ENCODE measurements at regions not wholly inside any gene's neighbourhood (a gene's known extent, or its start where the extent isn't known, plus 50 kb on each side); places are given as distances from the start of the nearest gene placed in this dataset.

DNA sequence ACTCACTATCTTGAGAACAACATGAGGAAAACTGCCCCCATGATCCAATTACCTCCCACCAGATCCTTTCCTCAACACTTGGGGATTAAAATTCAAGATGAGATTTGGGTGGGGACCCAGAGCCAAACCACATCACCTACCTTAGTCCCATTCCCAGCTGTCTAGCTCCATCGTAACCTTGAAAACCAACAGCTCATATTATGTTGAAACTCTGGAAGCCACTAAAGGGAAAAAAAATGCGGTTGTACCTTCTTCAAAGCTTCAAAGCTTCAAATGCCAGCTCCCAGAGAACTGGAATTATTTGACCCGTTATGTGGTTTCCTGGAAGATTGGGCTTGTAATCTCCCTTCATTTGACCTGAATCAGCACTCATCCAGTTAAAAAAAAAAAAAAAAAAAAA is 223.1 kb upstream of the GPC6 start:
- Histone ChIP-seq H3K4me2 (no peak overlapping the region), H3K9ac (no peak overlapping the region), H3K4me3 (no peak overlapping the region), H3K9me3 (replicated peaks in 1 of 11) (peaks cover 0 to 29% (median 4%) of the 10 kb centered on the region in 11 experiments; a peak in 8 of 22 replicates), H4K20me1 (no peaks in the 10 kb centered on the region), H3K27ac (no peak overlapping the region), H3K4me1 (peaks cover 0 to 13% (median 0%) of the 10 kb centered on the region in 10 experiments; a peak in 4 of 20 replicates), H3K27me3 (no peaks in the 10 kb centered on the region), H3K36me3 (no peaks in the 10 kb centered on the region)
- no peak for TF ChIP-seq Cebpa-rat (IDR thresholded peaks at IDR 0.05)

DNA sequence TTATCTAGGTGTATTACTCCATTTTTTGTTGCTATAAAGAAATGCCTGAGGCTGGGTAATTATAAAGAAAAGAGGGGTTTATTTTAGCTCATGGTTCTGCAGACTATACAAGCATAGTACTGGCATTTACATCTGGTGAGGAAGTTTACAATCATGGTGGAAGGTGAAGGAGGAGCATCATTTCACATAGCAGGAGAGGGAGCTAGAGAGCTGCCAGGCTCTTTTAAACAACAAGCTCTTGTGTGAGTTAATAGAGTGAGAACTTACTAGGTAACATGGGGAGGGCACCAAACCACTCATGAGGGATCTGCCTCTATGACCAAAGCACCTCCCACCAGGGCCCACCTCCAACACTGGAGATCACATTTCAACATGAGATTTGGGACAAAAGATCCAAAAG is 221.7 kb upstream of the GPC6 start:
- Histone ChIP-seq H4K20me1 (no peaks in the 10 kb centered on the region), H3K4me2 (no peak overlapping the region), H3K4me3 (no peak overlapping the region), H3K27me3 (no peaks in the 10 kb centered on the region), H3K27ac (no peak overlapping the region), H3K9ac (no peak overlapping the region), H3K4me1 (peaks cover 0 to 13% (median 0%) of the 10 kb centered on the region in 10 experiments; a peak in 4 of 20 replicates), H3K9me3 (replicated peaks in 1 of 11) (peaks cover 0 to 32% (median 4%) of the 10 kb centered on the region in 11 experiments; a peak in 8 of 22 replicates), H3K36me3 (no peaks in the 10 kb centered on the region)
- TF ChIP-seq Cebpa-rat (IDR thresholded peaks at IDR 0.05) = no peak

DNA sequence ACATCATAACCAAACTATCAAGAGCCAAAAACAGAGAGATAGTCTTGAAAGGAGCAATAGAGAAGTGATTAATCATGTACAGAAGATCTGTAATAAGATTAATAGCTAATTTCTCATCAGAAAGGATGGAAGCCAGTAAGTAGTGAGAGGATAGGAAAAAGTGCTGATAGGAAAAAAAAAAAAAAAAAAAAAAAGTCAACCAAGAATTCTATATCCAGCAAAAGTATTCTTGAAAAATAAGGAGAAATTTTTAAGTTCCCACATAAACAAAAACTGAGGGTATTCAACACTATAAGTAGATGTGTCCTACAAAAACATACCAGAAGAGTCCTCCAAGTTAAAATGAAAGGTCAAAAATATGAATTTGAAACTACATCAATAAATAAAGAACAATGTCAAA is 218.7 kb upstream of the GPC6 start:
- Histone ChIP-seq H3K9me3 (replicated peaks in 1 of 11) (peaks cover 0 to 32% (median 4%) of the 10 kb centered on the region in 11 experiments; a peak in 8 of 22 replicates), H3K27ac (no peak overlapping the region), H4K20me1 (no peaks in the 10 kb centered on the region), H3K4me3 (no peak overlapping the region), H3K4me1 (peaks cover 0 to 13% (median 0%) of the 10 kb centered on the region in 10 experiments; a peak in 4 of 20 replicates), H3K9ac (no peak overlapping the region), H3K4me2 (no peak overlapping the region), H3K27me3 (no peaks in the 10 kb centered on the region), H3K36me3 (no peaks in the 10 kb centered on the region)
- no peak for TF ChIP-seq Cebpa-rat (IDR thresholded peaks at IDR 0.05)

DNA sequence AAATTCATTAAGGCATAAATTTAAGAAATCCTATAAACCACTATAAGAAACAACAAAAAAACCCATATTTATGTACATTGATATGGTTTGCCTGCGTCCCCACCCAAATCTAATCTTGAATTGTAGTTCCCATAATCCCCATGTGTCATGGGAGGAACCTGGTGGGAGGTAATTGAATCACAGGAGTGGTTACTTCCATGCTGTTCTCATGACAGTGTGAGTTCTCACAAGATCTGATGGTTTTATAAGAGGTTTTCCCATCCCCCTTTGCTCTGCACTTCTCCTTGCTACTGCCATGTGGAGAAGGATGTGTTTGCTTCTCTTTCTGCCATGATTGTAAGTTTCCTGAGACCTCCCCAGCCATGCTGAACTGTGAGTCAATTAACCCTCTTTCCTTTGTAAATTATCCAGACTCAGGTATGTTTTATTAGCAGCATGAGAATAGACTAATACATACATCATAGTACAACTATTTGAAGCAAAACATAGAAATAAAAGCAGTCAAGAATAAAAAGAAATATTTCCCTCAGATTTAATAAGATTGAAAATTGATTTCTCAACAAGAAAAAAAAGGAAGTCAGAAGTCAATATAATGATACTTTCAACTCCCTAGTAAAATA is 209.0 kb upstream of the GPC6 start:
- H4K20me1 ChIP-seq = no peaks in the 10 kb centered on the region
- no peak overlapping the region for H3K9ac ChIP-seq
- H3K4me2 ChIP-seq = no peak overlapping the region
- no peak overlapping the region for H3K4me3 ChIP-seq
- H3K4me1 ChIP-seq = no peaks in the 10 kb centered on the region
- no peak for TF ChIP-seq Cebpa-rat (IDR thresholded peaks at IDR 0.05)
- no peaks in the 10 kb centered on the region for H3K36me3 ChIP-seq
- H3K9me3 ChIP-seq (replicated peaks in 1 of 11) = peaks cover 13 to 40% (median 23%) of the 10 kb centered on the region in 11 experiments
- H3K27me3 ChIP-seq = no peaks in the 10 kb centered on the region
- H3K27ac ChIP-seq = no peak overlapping the region

DNA sequence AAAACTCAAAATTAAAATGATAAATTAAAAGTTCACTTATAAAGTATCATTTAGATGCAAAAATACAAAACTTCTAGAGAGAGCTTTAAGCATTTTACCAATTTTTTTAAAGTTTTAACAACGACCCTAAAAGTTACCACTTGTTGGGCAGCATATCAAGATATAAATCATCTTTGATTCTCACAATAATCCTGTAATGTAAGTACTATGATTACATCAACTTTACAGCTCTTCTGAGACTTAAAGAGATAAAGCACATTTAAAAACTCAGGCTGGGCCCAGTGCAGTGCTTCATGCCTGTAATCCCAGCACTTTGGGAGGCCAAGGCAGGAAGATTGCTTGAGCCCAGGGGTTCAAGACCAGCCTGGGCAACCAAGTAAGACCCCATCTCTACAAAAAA is 202.7 kb upstream of the GPC6 start:
- no peak for TF ChIP-seq Cebpa-rat (IDR thresholded peaks at IDR 0.05)
- Histone ChIP-seq H3K27ac (no peak overlapping the region), H3K9ac (no peak overlapping the region)

DNA sequence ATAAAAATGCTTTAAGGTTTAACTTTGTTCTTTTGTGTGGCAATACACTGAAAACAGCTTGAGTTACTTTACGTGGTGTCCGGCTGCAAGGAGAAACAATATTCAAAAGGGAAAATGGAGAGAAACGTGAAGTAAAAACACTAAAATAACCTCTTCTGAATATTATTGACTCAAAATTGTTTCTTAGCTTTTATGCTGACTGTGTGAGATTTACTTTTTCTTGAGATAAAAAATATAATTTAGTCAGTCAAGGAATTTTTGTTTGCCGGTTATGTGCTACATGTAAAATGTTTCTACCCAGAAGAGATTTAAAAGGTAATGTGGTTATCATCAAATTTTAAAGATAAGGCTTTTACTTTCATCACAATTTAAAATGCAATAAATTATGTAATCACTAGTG is 200.6 kb upstream of the GPC6 start:
- Histone ChIP-seq H3K36me3 (no peaks in the 10 kb centered on the region), H3K9me3 (replicated peaks in 1 of 11) (no peaks in the 10 kb centered on the region), H3K27me3 (no peaks in the 10 kb centered on the region), H3K4me2 (no peak overlapping the region), H3K4me1 (no peaks in the 10 kb centered on the region), H3K27ac (no peak overlapping the region), H4K20me1 (no peaks in the 10 kb centered on the region), H3K9ac (no peak overlapping the region), H3K4me3 (no peak overlapping the region)
- TF ChIP-seq Cebpa-rat (IDR thresholded peaks at IDR 0.05) = no peak

More for the DNA sequence above, 202.7 kb upstream of the GPC6 start:
- H3K4me1 ChIP-seq = no peaks in the 10 kb centered on the region
- H4K20me1 ChIP-seq = no peaks in the 10 kb centered on the region
- no peaks in the 10 kb centered on the region for H3K27me3 ChIP-seq
- no peak overlapping the region for H3K4me3 ChIP-seq
- H3K4me2 ChIP-seq = no peak overlapping the region
- peaks cover 0 to under 1% (median 0%) of the 10 kb centered on the region in 11 experiments; a peak in 2 of 22 replicates for H3K9me3 ChIP-seq (replicated peaks in 1 of 11)
- H3K36me3 ChIP-seq = no peaks in the 10 kb centered on the region

DNA sequence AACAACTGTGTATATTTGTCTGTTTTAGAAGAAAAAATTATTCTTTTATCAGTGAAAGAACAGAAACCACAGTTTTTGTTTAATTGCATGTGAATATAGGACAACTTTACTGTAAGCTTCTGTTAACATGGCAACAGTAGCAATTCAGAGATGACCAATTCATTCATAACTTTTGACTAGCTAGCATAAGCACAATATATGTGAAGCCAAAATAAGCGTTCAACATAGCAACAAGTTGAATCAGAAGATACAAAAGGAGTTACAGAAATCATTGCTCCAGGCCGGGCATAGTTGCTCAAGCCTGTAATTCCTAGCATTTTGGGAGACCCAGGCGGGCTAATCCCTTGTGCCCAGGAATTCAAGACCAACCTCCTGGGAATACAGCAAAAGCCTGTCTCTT is 197.1 kb upstream of the GPC6 start:
- H3K4me3 ChIP-seq = no peak overlapping the region
- H3K4me2 ChIP-seq = no peak overlapping the region
- TF ChIP-seq Cebpa-rat (IDR thresholded peaks at IDR 0.05) = no peak
- H3K9me3 ChIP-seq (replicated peaks in 1 of 11) = no peaks in the 10 kb centered on the region
- no peak overlapping the region for H3K9ac ChIP-seq
- H3K4me1 ChIP-seq = no peaks in the 10 kb centered on the region
- no peaks in the 10 kb centered on the region for H4K20me1 ChIP-seq
- H3K27me3 ChIP-seq = no peaks in the 10 kb centered on the region
- no peaks in the 10 kb centered on the region for H3K36me3 ChIP-seq
- H3K27ac ChIP-seq = no peak overlapping the region

DNA sequence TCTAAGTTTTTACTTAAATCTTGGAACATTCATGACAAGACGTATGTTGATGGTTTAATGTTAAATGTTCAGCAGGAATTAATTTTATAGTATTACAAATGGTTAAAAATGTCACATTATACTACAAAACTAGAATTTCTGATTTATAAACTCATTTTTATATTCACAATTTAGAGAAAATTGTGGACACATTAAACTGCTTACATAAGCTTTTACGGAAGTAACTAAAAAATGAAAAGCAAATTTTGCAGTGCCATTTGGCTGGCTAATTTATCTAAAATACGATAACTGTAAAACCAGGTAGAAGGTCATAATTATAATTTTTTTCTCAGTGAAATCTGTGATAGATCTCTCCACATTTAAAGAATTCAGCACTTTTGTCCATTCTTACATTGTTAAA is 190.2 kb upstream of the GPC6 start:
- Histone ChIP-seq H4K20me1 (no peaks in the 10 kb centered on the region), H3K27ac (no peak overlapping the region), H3K4me3 (no peak overlapping the region), H3K9me3 (replicated peaks in 1 of 11) (no peaks in the 10 kb centered on the region), H3K27me3 (no peaks in the 10 kb centered on the region), H3K36me3 (no peaks in the 10 kb centered on the region), H3K4me2 (no peak overlapping the region), H3K9ac (no peak overlapping the region), H3K4me1 (no peaks in the 10 kb centered on the region)
- no peak for TF ChIP-seq Cebpa-rat (IDR thresholded peaks at IDR 0.05)

DNA sequence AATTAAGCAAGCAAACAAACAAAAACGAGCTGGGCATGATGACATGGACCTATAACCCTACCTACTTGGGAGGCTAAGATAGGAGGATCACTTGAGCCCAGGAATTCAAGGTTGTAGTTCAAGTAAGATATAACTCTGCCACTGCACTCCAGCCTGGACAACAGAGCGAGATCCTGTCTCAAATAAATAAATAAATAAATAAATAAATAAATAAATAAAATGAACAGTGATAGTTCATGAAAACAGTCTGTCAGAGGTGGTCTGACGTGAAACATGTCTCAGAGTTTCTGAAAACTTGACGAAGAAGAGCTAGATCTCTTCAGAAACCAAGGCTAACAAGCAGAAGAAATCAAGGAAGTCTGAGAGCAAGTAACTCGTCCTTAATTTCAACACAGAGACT is 188.8 kb upstream of the GPC6 start:
- H3K36me3 ChIP-seq = no peaks in the 10 kb centered on the region
- no peaks in the 10 kb centered on the region for H3K27me3 ChIP-seq
- no peaks in the 10 kb centered on the region for H3K9me3 ChIP-seq (replicated peaks in 1 of 11)
- no peak overlapping the region for H3K4me3 ChIP-seq
- no peak overlapping the region for H3K27ac ChIP-seq
- no peaks in the 10 kb centered on the region for H3K4me1 ChIP-seq
- no peak overlapping the region for H3K9ac ChIP-seq
- H4K20me1 ChIP-seq = no peaks in the 10 kb centered on the region
- TF ChIP-seq Cebpa-rat (IDR thresholded peaks at IDR 0.05) = no peak
- no peak overlapping the region for H3K4me2 ChIP-seq

DNA sequence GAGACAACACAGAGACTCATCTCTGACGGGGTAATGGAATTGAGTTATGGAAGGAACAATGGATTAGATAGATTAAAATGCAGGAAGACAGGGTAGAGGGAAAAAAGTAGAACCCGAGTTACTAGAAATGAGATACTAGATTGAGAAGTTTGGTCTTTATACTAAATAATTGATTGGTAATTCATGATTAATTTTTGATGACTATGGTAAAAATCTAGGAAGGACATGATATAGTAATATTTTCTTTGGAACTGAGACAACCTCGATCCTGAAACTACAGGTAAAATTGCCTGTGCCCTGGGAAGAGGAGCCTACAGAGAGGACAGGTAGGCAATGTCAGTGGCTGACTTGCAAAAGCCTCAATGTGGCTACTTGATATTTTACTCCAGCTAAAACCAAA is 188.4 kb upstream of the GPC6 start:
- Histone ChIP-seq H3K9ac (no peak overlapping the region), H3K4me1 (no peaks in the 10 kb centered on the region), H3K36me3 (no peaks in the 10 kb centered on the region)

More for the DNA sequence above, 188.4 kb upstream of the GPC6 start:
- Histone ChIP-seq H3K4me3 (no peak overlapping the region), H3K27ac (no peak overlapping the region), H3K4me2 (no peak overlapping the region), H3K9me3 (replicated peaks in 1 of 11) (no peaks in the 10 kb centered on the region), H3K27me3 (no peaks in the 10 kb centered on the region), H4K20me1 (no peaks in the 10 kb centered on the region)
- no peak for TF ChIP-seq Cebpa-rat (IDR thresholded peaks at IDR 0.05)
